Thyroid gland (tissue), 4 donors: ENCODE measurements at regions not wholly inside any gene's neighbourhood (a gene's known extent, or its start where the extent isn't known, plus 50 kb on each side); places are given as distances from the start of the nearest gene placed in this dataset.
"Not testable (repeated sequence)": the region's sequence is repeated elsewhere in the genome, so short reads cannot be mapped to it uniquely, and the experiment has no call there.

Experiments
- DNase-seq, 2 donors: peaks; one replicate each; pipeline ENCODE4 v3.0.0-alpha.2; 2019
- H3K27ac ChIP-seq, 3 donors: fragments of 200-600 bp; sonication (generic); 1 replicate in 2 of 3; 2 replicates in 1 of 3; pipeline ENCODE4 v1.5.1; 2016 to 2019; ENCODE audit warnings: mild to moderate bottlenecking in 1 of 3, moderate library complexity in 1 of 3
- H3K27me3 ChIP-seq: fragments of 200-600 bp; sonication (generic); one replicate; pipeline ENCODE4 v1.5.1; 2019
- H3K36me3 ChIP-seq, 2 donors: fragments of 200-600 bp; sonication (generic); one replicate each; pipeline ENCODE4 v1.5.1; 2016 to 2019
- H3K4me1 ChIP-seq, 2 donors: fragments of 200-600 bp; sonication (generic); one replicate each; pipeline ENCODE4 v1.5.1; 2017 to 2019
- H3K4me3 ChIP-seq, 3 donors: fragments of 200-600 bp; sonication (generic); replicated peaks in 1 of 3; 1 replicate in 2 of 3; 2 replicates in 1 of 3; pipeline ENCODE4 v1.5.1; 2016; ENCODE audit warnings: mild to moderate bottlenecking in 1 of 3
- H3K9me3 ChIP-seq: fragments of 200-600 bp; sonication (generic); one replicate; pipeline ENCODE4 v1.5.1; 2017
- CTCF ChIP-seq, 6 experiments: fragments of 200-600 bp in 3 of 6; fragments of 450-650 bp in 3 of 6; sonication (generic) in 3 of 6; IDR thresholded peaks; one replicate each; pipeline ENCODE4 v1.5.1; 2016 to 2019; ENCODE audit warnings: antibody characterized with exemption in 6 of 6, mild to moderate bottlenecking in 2 of 6, inconsistent platforms in 1 of 6, moderate library complexity in 1 of 6
- POLR2A ChIP-seq, 2 donors: fragments of 450-650 bp; IDR thresholded peaks; one replicate each; pipeline ENCODE4 v1.6.1; 2017; ENCODE audit warnings: antibody characterized with exemption in 2 of 2, mild to moderate bottlenecking in 2 of 2, moderate library complexity in 1 of 2
- WGBS, 2 donors: methylation state at CpG; one replicate each; pipeline ENCODE4 v1.1.5; 2017; 5-methylcytosine and 5-hydroxymethylcytosine counted together
- intact Hi-C: fragments of 100-400 bp; cut with DNase I; formaldehyde crosslinking; loops from one replicate; pipeline ENCODE4 v1.15.1; 2023

GRCh38 chr9:129547869-129548570 is 72.9 kb downstream of the C9orf50 start:
- Histone ChIP-seq H3K4me3 (no peak overlapping the region), H3K9me3 (no peaks in the 10 kb centered on the region), H3K36me3 (no peaks in the 10 kb centered on the region), H3K4me1 (peaks cover 9 to 33% of the 10 kb centered on the region in 2 donors), H3K27me3 (no peaks in the 10 kb centered on the region), H3K27ac (peak overlapping the region; percentile 26 to 70 (median 46))
- 66 to 80% methylated on average over 4 to 7 of the region's 9 CpGs for WGBS, 2 donors
- TF ChIP-seq CTCF (IDR thresholded peaks at IDR 0.05) = no peak
- TF ChIP-seq POLR2A (IDR thresholded peaks at IDR 0.05) = no peak
- intact Hi-C loops = no loop called here
- peak in 1 of 2 donors; percentile 55 for DNase-seq

GRCh38 chr9:129547063-129547462 is 73.8 kb downstream of the C9orf50 start:
- intact Hi-C loops = no loop called here
- Histone ChIP-seq H3K36me3 (no peaks in the 10 kb centered on the region), H3K4me3 (no peak overlapping the region), H3K27me3 (no peaks in the 10 kb centered on the region), H3K4me1 (peaks cover 9 to 32% of the 10 kb centered on the region in 2 donors), H3K27ac (no peak overlapping the region), H3K9me3 (no peaks in the 10 kb centered on the region)
- DNase-seq = no peak
- WGBS, 2 donors = 73 to 95% methylated on average over 4 of the region's 4 CpGs
- TF ChIP-seq CTCF (IDR thresholded peaks at IDR 0.05) (no peak), POLR2A (IDR thresholded peaks at IDR 0.05) (no peak)

GRCh38 chr9:129545876-129546275 is 75.0 kb downstream of the C9orf50 start:
- H3K4me3 ChIP-seq, intact Hi-C loops, H3K36me3 ChIP-seq, H3K27me3 ChIP-seq, H3K9me3 ChIP-seq, H3K27ac ChIP-seq, DNase-seq: not testable (repeated sequence)
- WGBS, 2 donors = 87 to 90% methylated on average over 8 of the region's 8 CpGs
- H3K4me1 ChIP-seq = peaks cover 9 to 26% of the 10 kb centered on the region in 2 donors

- Histone ChIP-seq H3K27ac (no peak overlapping the region), H3K4me1 (peaks cover 3 to 19% of the 10 kb centered on the region in 2 donors), H3K4me3 (no peak overlapping the region), H3K36me3 (no peaks in the 10 kb centered on the region), H3K27me3 (no peaks in the 10 kb centered on the region), H3K9me3 (no peaks in the 10 kb centered on the region)
- TF ChIP-seq POLR2A (IDR thresholded peaks at IDR 0.05) (no peak), CTCF (IDR thresholded peaks at IDR 0.05) (no peak)
- intact Hi-C loops = no loop called here
- DNase-seq = no peak
- WGBS, 2 donors = 77 to 87% methylated on average over 6 of the region's 6 CpGs
Measured at GRCh38 chr9:129544761-129545160, 76.1 kb downstream of the C9orf50 start.

GRCh38 chr9:129542741-129543140 is 78.2 kb downstream of the C9orf50 start:
- intact Hi-C loops = no loop called here
- H3K9me3 ChIP-seq = no peaks in the 10 kb centered on the region
- no peaks in the 10 kb centered on the region for H3K27me3 ChIP-seq
- 74 to 84% methylated on average over 4 of the region's 4 CpGs for WGBS, 2 donors
- DNase-seq = no peak
- H3K4me1 ChIP-seq = no peaks in the 10 kb centered on the region
- H3K36me3 ChIP-seq = no peaks in the 10 kb centered on the region
- H3K4me3 ChIP-seq = no peak overlapping the region
- TF ChIP-seq CTCF (IDR thresholded peaks at IDR 0.05) = no peak
- no peak for TF ChIP-seq POLR2A (IDR thresholded peaks at IDR 0.05)
- no peak overlapping the region for H3K27ac ChIP-seq
